HEK293 (cell line): ENCODE measurements at regions not wholly inside any gene's neighbourhood (a gene's known extent, or its start where the extent isn't known, plus 50 kb on each side); places are given as distances from the start of the nearest gene placed in this dataset.

Experiments used
- CTCF ChIA-PET: fragments of 350-600 bp; formaldehyde crosslinking; extraction: SDS; loops from one replicate; lab custom pipeline; 2021; ENCODE audit warnings: antibody characterized with exemption; lab: Yijun Ruan, JAX
- POLR2A ChIA-PET: fragments of 300-600 bp; formaldehyde crosslinking; extraction: SDS; loops from one replicate; lab custom pipeline; 2020; ENCODE audit warnings: antibody characterized with exemption, inconsistent platforms; lab: Yijun Ruan, JAX
- H3K27ac ChIP-seq: fragments of 200-500 bp; sonication (Bioruptor generic); 2 replicates; pipeline ENCODE4 v1.5.1; 2014; ENCODE audit warnings: low read depth, low read length, control low read depth, inconsistent platforms; ENCODE audit errors: extremely low read depth
- H3K36me3 ChIP-seq, 2 experiments: fragments of 200-500 bp in 1 of 2; sonication (Bioruptor generic) in 1 of 2; 1 replicate in 1 of 2; 2 replicates in 1 of 2; pipeline ENCODE4 v1.5.1; 2014 to 2017; ENCODE audit warnings: inconsistent platforms in 2 of 2, low read length in 2 of 2; ENCODE audit not compliant: control insufficient read depth in 2 of 2, insufficient read depth in 1 of 2
- H3K4me1 ChIP-seq: fragments of 200-500 bp; sonication (Bioruptor generic); 2 replicates; pipeline ENCODE4 v1.5.1; 2014; ENCODE audit warnings: mild to moderate bottlenecking, low read length, inconsistent platforms; ENCODE audit not compliant: control insufficient read depth, insufficient read depth
- H3K4me3 ChIP-seq: 2 replicates; pipeline ENCODE4 v1.5.1; 2011; ENCODE audit warnings: low read depth, mild to moderate bottlenecking, control low read depth, low read length, moderate library complexity
- H3K9me3 ChIP-seq: fragments of 200-500 bp; sonication (Bioruptor generic); 2 replicates; pipeline ENCODE4 v1.5.1; 2014; ENCODE audit warnings: low read depth, low read length, inconsistent platforms; ENCODE audit not compliant: control insufficient read depth, insufficient read depth
- GFI1B ChIP-seq: fragments of 450-650 bp; formaldehyde crosslinking; IDR thresholded peaks from 2 replicates; pipeline ENCODE4 v1.5.1; 2016; ENCODE audit warnings: missing biosample characterization, missing genetic modification characterization
- IKZF3 ChIP-seq: fragments of 450-650 bp; IDR thresholded peaks from 2 replicates; pipeline ENCODE4 v1.5.0; 2018; ENCODE audit warnings: missing biosample characterization, mild to moderate bottlenecking, missing genetic modification characterization, moderate library complexity
- MZF1 ChIP-seq: fragments of 450-650 bp; formaldehyde crosslinking; IDR thresholded peaks from 2 replicates; pipeline ENCODE4 v1.5.1; 2017; ENCODE audit warnings: missing biosample characterization, missing genetic modification characterization, borderline replicate concordance
- PATZ1 ChIP-seq: fragments of 450-650 bp; formaldehyde crosslinking; IDR thresholded peaks from 2 replicates; pipeline ENCODE4 v1.5.1; 2016; ENCODE audit warnings: missing biosample characterization, missing genetic modification characterization
- REPIN1 ChIP-seq: fragments of 450-650 bp; formaldehyde crosslinking; IDR thresholded peaks from 2 replicates; pipeline ENCODE4 v1.5.1; 2017; ENCODE audit warnings: missing biosample characterization, missing genetic modification characterization, low read depth
- SP7 ChIP-seq: fragments of 450-650 bp; formaldehyde crosslinking; IDR thresholded peaks from 2 replicates; pipeline ENCODE4 v1.5.1; 2016; ENCODE audit warnings: missing biosample characterization, missing genetic modification characterization
- WT1 ChIP-seq: fragments of 450-650 bp; formaldehyde crosslinking; IDR thresholded peaks from 2 replicates; pipeline ENCODE4 v1.5.1; 2016; ENCODE audit warnings: missing biosample characterization, missing genetic modification characterization
- YY2 ChIP-seq: fragments of 450-650 bp; formaldehyde crosslinking; IDR thresholded peaks from 2 replicates; pipeline ENCODE4 v1.5.1; 2016; ENCODE audit warnings: missing biosample characterization, missing genetic modification characterization
- ZBTB21 ChIP-seq: fragments of 450-650 bp; formaldehyde crosslinking; IDR thresholded peaks from 2 replicates; pipeline ENCODE4 v1.5.1; 2017; ENCODE audit warnings: missing biosample characterization, missing genetic modification characterization
- ZBTB7A ChIP-seq: fragments of 450-650 bp; formaldehyde crosslinking; IDR thresholded peaks from 2 replicates; pipeline ENCODE4 v1.5.1; 2016; ENCODE audit warnings: low read depth, missing biosample characterization, missing genetic modification characterization
- ZFHX2 ChIP-seq: fragments of 450-650 bp; formaldehyde crosslinking; conservative IDR thresholded peaks from 2 replicates; pipeline ENCODE4 v1.5.1; 2016; ENCODE audit warnings: missing biosample characterization, missing genetic modification characterization
- ZNF10 ChIP-seq: fragments of 450-650 bp; formaldehyde crosslinking; IDR thresholded peaks from 2 replicates; pipeline ENCODE4 v1.5.1; 2017; ENCODE audit warnings: missing biosample characterization, missing genetic modification characterization
- ZNF184 ChIP-seq: fragments of 450-650 bp; IDR thresholded peaks from 2 replicates; pipeline ENCODE4 v1.5.1; 2018; ENCODE audit warnings: missing biosample characterization, mild to moderate bottlenecking, missing genetic modification characterization
- ZNF19 ChIP-seq: fragments of 450-650 bp; formaldehyde crosslinking; IDR thresholded peaks from 2 replicates; pipeline ENCODE4; 2016; ENCODE audit warnings: missing biosample characterization, missing genetic modification characterization, low read depth
- ZNF24 ChIP-seq: fragments of 450-650 bp; formaldehyde crosslinking; IDR thresholded peaks from 2 replicates; pipeline ENCODE4 v1.5.1; 2016; ENCODE audit warnings: missing biosample characterization, missing genetic modification characterization
- ZNF311 ChIP-seq: fragments of 450-650 bp; formaldehyde crosslinking; IDR thresholded peaks from 2 replicates; pipeline ENCODE4 v1.5.1; 2017; ENCODE audit warnings: missing biosample characterization, missing genetic modification characterization, borderline replicate concordance
- ZNF335 ChIP-seq: fragments of 450-650 bp; formaldehyde crosslinking; conservative IDR thresholded peaks from 2 replicates; pipeline ENCODE4 v1.5.1; 2016; ENCODE audit warnings: missing biosample characterization, missing genetic modification characterization
- ZNF37A ChIP-seq: fragments of 450-650 bp; IDR thresholded peaks from 2 replicates; pipeline ENCODE4 v1.5.1; 2018; ENCODE audit warnings: missing biosample characterization, missing genetic modification characterization
- ZNF548 ChIP-seq: fragments of 450-650 bp; formaldehyde crosslinking; IDR thresholded peaks from 2 replicates; pipeline ENCODE4 v1.5.1; 2016; ENCODE audit warnings: missing biosample characterization, missing genetic modification characterization
- ZNF561 ChIP-seq: fragments of 450-650 bp; IDR thresholded peaks from 2 replicates; pipeline ENCODE4 v1.5.1; 2018; ENCODE audit warnings: missing biosample characterization, missing genetic modification characterization, borderline replicate concordance
- ZNF571 ChIP-seq: fragments of 450-650 bp; formaldehyde crosslinking; IDR thresholded peaks from 2 replicates; pipeline ENCODE4 v1.5.0; 2017; ENCODE audit warnings: missing biosample characterization, missing genetic modification characterization
- ZNF654 ChIP-seq: fragments of 450-650 bp; formaldehyde crosslinking; IDR thresholded peaks from 2 replicates; pipeline ENCODE4 v1.5.1; 2016; ENCODE audit warnings: low read depth, missing biosample characterization, missing genetic modification characterization
- ZNF670 ChIP-seq: fragments of 450-650 bp; formaldehyde crosslinking; IDR thresholded peaks from 2 replicates; pipeline ENCODE4 v1.5.1; 2016; ENCODE audit warnings: missing biosample characterization, missing genetic modification characterization, low read depth
- ZNF677 ChIP-seq: fragments of 450-650 bp; IDR thresholded peaks from 2 replicates; pipeline ENCODE4 v1.5.0; 2018; ENCODE audit warnings: missing biosample characterization, mild to moderate bottlenecking, missing genetic modification characterization, moderate library complexity
- ZNF692 ChIP-seq: fragments of 450-650 bp; formaldehyde crosslinking; IDR thresholded peaks from 2 replicates; pipeline ENCODE4 v1.5.1; 2016; ENCODE audit warnings: missing biosample characterization, missing genetic modification characterization
- ZNF76 ChIP-seq: fragments of 450-650 bp; formaldehyde crosslinking; IDR thresholded peaks from 2 replicates; pipeline ENCODE4; 2016; ENCODE audit warnings: low read depth, missing biosample characterization, missing genetic modification characterization, borderline replicate concordance
- ZNF837 ChIP-seq: fragments of 450-650 bp; formaldehyde crosslinking; IDR thresholded peaks from 2 replicates; pipeline ENCODE4 v1.5.1; 2016; ENCODE audit warnings: missing biosample characterization, missing genetic modification characterization
- TF ChIP-seq, protein P1 (sequence below): fragments of 450-650 bp; formaldehyde crosslinking; IDR thresholded peaks from 2 replicates; pipeline ENCODE4 v1.5.1; 2016; ENCODE audit warnings: missing biosample characterization, missing genetic modification characterization
- TF ChIP-seq, protein P2 (sequence below): sonication (generic); formaldehyde crosslinking; IDR thresholded peaks from 2 replicates; pipeline ENCODE4 v1.8.1; 2022; ENCODE audit warnings: mild to moderate bottlenecking, moderate library complexity, missing genetic modification reagents
- TF ChIP-seq, protein P3 (sequence below): fragments of 450-650 bp; formaldehyde crosslinking; IDR thresholded peaks from 2 replicates; pipeline ENCODE4 v1.5.1; 2016; ENCODE audit warnings: missing biosample characterization, missing genetic modification characterization

DNA sequence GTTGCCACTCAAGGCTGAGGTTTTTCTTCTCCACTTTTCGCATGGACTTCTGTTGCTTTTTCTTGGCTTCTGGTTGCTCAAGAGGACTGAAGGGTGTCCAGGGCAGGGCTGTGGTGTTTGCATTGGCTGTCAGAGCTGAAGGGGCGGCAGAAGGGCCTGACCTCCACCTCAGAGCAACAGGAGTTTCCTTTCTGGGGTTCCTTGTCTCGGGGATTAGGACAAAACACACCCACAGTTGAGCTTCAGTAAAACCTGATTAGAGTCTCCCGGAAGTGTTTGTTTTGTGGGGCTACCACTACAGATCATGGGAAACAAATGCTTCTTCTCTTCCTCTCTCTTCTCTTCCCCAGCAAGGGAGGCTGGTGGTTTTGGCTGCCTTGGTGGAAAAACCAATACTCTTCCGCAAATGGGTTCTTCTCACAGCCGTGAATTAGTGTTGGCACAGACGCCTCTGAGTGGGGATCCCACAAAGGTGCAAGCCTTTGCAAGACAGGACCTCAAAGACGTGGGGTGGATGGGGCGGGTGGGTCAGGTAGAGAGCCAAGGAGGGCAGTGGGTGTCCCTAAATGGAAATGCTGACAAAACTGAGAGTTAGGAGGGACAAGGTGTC is 317.7 kb upstream of the TBX3 start:
- Histone ChIP-seq H3K27ac (no peak overlapping the region), H3K9me3 (no peaks in the 10 kb centered on the region)
- TF ChIP-seq ZNF548 (tag by site-specific recombination) = no peak
- no peak for TF ChIP-seq ZNF677 (tag by site-specific recombination)
- no peak for TF ChIP-seq ZNF837 (tag by site-specific recombination)
- no peak for TF ChIP-seq ZNF654 (tag by site-specific recombination)
- no peak for TF ChIP-seq ZNF184 (tag by site-specific recombination)
- TF ChIP-seq ZNF10 (tag by site-specific recombination) = no peak
- TF ChIP-seq, protein P1, sequence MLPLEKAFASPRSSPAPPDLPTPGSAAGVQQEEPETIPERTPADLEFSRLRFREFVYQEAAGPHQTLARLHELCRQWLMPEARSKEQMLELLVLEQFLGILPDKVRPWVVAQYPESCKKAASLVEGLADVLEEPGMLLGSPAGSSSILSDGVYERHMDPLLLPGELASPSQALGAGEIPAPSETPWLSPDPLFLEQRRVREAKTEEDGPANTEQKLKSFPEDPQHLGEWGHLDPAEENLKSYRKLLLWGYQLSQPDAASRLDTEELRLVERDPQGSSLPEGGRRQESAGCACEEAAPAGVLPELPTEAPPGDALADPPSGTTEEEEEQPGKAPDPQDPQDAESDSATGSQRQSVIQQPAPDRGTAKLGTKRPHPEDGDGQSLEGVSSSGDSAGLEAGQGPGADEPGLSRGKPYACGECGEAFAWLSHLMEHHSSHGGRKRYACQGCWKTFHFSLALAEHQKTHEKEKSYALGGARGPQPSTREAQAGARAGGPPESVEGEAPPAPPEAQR (tag by site-specific recombination) = no peak
- TF ChIP-seq ZNF335 (tag by site-specific recombination) = no peak
- no peak for TF ChIP-seq ZNF670 (tag by site-specific recombination)
- TF ChIP-seq, protein P2, sequence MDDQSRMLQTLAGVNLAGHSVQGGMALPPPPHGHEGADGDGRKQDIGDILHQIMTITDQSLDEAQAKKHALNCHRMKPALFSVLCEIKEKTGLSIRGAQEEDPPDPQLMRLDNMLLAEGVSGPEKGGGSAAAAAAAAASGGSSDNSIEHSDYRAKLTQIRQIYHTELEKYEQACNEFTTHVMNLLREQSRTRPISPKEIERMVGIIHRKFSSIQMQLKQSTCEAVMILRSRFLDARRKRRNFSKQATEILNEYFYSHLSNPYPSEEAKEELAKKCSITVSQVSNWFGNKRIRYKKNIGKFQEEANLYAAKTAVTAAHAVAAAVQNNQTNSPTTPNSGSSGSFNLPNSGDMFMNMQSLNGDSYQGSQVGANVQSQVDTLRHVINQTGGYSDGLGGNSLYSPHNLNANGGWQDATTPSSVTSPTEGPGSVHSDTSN (CRISPR knock-in tag) = no peak
- TF ChIP-seq IKZF3 = no peak
- TF ChIP-seq, all 188 proteins: peak for 0
- no peak overlapping the region for H3K4me3 ChIP-seq
- no peaks in the 10 kb centered on the region for H3K36me3 ChIP-seq
- 0 out of 2 replicates have a peak, but pooled peaks cover 3% of the 10 kb centered on the region for H3K4me1 ChIP-seq
- ChIA-PET CTCF (no interaction called here), POLR2A (no interaction called here)

GRCh38 chr12:115000038-115000437 is 316.1 kb upstream of the TBX3 start:
- Histone ChIP-seq H3K4me3 (no peak overlapping the region), H3K36me3 (no peaks in the 10 kb centered on the region), H3K9me3 (no peaks in the 10 kb centered on the region; the same call in 1 of the 2 replicates), H3K27ac (no peak overlapping the region), H3K4me1 (0 out of 2 replicates have a peak, but pooled peaks cover 3% of the 10 kb centered on the region)
- ChIA-PET POLR2A (interaction anchor here (0.8 kb wide), 1 partner anchor 704 kb away, joined by 3 read pairs; no protein-coding TSS in a partner anchor), CTCF (no interaction called here)
- no peak for TF ChIP-seq MZF1
- no peak for TF ChIP-seq ZFHX2 (tag by site-specific recombination)
- TF ChIP-seq ZNF561 (tag by site-specific recombination) = no peak
- no peak for TF ChIP-seq WT1 (tag by site-specific recombination)
- TF ChIP-seq ZNF571 = no peak
- no peak for TF ChIP-seq GFI1B (tag by site-specific recombination)
- peak; percentile 59 for TF ChIP-seq SP7 (tag by site-specific recombination)
- 0 out of 2 replicates have a peak, but pooled peaks have one; percentile 49 for TF ChIP-seq YY2 (tag by site-specific recombination)
- TF ChIP-seq ZNF19 (tag by site-specific recombination) = no peak
- no peak for TF ChIP-seq ZNF37A (tag by site-specific recombination)
- TF ChIP-seq ZBTB21 (tag by site-specific recombination) = no peak
- TF ChIP-seq, protein P3, sequence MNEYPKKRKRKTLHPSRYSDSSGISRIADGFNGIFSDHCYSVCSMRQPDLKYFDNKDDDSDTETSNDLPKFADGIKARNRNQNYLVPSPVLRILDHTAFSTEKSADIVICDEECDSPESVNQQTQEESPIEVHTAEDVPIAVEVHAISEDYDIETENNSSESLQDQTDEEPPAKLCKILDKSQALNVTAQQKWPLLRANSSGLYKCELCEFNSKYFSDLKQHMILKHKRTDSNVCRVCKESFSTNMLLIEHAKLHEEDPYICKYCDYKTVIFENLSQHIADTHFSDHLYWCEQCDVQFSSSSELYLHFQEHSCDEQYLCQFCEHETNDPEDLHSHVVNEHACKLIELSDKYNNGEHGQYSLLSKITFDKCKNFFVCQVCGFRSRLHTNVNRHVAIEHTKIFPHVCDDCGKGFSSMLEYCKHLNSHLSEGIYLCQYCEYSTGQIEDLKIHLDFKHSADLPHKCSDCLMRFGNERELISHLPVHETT = no peak
- no peak for TF ChIP-seq REPIN1 (tag by site-specific recombination)
- no peak for TF ChIP-seq ZNF311
- TF ChIP-seq PATZ1 (tag by site-specific recombination) = no peak
- no peak for TF ChIP-seq ZNF692 (tag by site-specific recombination)
- no peak for TF ChIP-seq ZNF76 (tag by site-specific recombination)
- no peak for TF ChIP-seq ZNF24 (tag by site-specific recombination)
- TF ChIP-seq ZBTB7A (tag by site-specific recombination) = no peak
